BE2C (cell line): ENCODE measurements at regions not wholly inside any gene's neighbourhood (a gene's known extent, or its start where the extent isn't known, plus 50 kb on each side); places are given as distances from the start of the nearest gene placed in this dataset.

ENCODE experiments used
- DNase-seq: peaks from one replicate; pipeline ENCODE4 v3.0.0-alpha.2; 2020
- H3K27me3 ChIP-seq: fragments of 250-450 bp; sonication (Bioruptor Pico); 2 replicates; pipeline ENCODE4 v1.5.1; 2020; ENCODE audit warnings: mild to moderate bottlenecking
- H3K36me3 ChIP-seq: fragments of 250-450 bp; sonication (Bioruptor Pico); 2 replicates; pipeline ENCODE4 v1.5.1; 2020; ENCODE audit warnings: mild to moderate bottlenecking
- H3K4me1 ChIP-seq: fragments of 250-450 bp; sonication (Bioruptor Pico); 2 replicates; pipeline ENCODE4 v1.5.1; 2020
- H3K4me3 ChIP-seq: 2 replicates; pipeline ENCODE4 v1.5.1; 2011; ENCODE audit warnings: low read depth, low read length
- H3K9me3 ChIP-seq: fragments of 250-450 bp; sonication (Bioruptor Pico); 2 replicates; pipeline ENCODE4 v1.5.1; 2020
- TF ChIP-seq, protein P1 (sequence below): IDR thresholded peaks from 2 replicates; pipeline ENCODE4 v1.5.1; 2012; ENCODE audit warnings: mild to moderate bottlenecking, low read depth, low read length

DNA sequence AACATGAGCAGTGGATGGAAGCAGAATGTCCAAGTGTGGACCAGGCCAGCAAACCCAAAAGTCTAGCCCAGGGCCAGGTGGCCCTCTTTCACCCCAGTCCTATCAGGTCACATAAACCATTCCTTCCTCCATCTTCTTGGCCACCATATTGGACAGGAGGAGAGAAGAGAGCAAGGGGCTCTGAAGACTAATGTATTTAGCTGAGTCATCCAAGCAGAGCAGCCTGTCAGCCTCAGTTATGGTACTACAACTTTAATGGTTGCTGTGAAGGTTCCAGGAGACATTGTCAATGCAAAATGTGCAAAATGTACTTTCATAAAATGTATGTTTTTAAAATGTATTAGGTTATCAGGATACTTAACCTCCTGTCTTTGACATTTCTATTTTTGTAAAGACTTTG is 159.5 kb downstream of the GPAM start:
- TF ChIP-seq, protein P1, sequence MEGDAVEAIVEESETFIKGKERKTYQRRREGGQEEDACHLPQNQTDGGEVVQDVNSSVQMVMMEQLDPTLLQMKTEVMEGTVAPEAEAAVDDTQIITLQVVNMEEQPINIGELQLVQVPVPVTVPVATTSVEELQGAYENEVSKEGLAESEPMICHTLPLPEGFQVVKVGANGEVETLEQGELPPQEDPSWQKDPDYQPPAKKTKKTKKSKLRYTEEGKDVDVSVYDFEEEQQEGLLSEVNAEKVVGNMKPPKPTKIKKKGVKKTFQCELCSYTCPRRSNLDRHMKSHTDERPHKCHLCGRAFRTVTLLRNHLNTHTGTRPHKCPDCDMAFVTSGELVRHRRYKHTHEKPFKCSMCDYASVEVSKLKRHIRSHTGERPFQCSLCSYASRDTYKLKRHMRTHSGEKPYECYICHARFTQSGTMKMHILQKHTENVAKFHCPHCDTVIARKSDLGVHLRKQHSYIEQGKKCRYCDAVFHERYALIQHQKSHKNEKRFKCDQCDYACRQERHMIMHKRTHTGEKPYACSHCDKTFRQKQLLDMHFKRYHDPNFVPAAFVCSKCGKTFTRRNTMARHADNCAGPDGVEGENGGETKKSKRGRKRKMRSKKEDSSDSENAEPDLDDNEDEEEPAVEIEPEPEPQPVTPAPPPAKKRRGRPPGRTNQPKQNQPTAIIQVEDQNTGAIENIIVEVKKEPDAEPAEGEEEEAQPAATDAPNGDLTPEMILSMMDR, result no peak
- Histone ChIP-seq H3K4me1 (no peaks in the 10 kb centered on the region; the same call in none of the 2 replicates), H3K4me3 (no peak overlapping the region), H3K9me3 (no peaks in the 10 kb centered on the region), H3K36me3 (no peaks in the 10 kb centered on the region), H3K27me3 (no peaks in the 10 kb centered on the region)
- DNase-seq, result no peak

DNA sequence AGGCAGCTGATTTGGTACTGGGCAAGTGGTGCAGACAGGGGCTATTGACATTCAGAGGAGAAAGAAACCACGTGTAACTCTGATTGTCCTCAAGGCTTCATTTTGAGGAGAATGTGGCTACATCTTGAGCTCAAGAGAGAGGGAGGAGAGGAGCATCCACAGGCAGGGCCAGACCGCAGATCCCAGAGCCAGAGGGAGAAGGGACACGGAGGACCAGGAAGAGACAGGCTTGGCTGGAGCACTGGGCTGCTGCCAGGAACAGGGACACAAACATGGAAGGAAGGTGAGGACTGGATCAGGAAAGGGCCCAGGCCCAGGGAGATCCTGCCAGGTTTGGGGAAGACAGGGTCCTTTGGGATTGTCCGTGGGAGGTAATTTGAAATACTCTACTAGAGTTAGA is 158.3 kb downstream of the GPAM start:
- Histone ChIP-seq H3K9me3 (no peaks in the 10 kb centered on the region), H3K27me3 (no peaks in the 10 kb centered on the region), H3K36me3 (no peaks in the 10 kb centered on the region), H3K4me3 (no peak overlapping the region), H3K4me1 (no peaks in the 10 kb centered on the region; the same call in none of the 2 replicates)
- TF ChIP-seq, protein P1, result no peak
- no peak for DNase-seq

DNA sequence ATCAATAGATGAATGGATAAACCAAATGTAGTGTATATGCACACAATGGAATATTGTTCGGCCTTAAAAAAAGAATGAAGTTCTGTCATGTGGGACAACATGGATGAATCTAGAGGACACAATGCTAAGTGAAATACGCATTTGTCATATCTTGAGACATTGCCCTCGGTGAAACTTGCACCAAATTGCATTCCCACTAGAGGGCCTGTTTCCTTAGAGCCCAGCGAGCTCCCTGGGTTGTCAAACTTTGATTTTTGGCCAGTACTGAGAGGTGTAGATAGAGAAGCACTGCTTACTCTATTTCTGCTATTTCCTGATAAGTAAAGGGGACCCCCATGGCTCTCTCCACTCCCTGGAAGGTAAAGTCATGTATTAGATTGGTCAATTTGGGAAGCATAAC is 157.1 kb downstream of the GPAM start:
- TF ChIP-seq, protein P1, result peak; percentile 35
- DNase-seq, result no peak

GRCh38 chr10:112027731-112028280 is 155.8 kb downstream of the GPAM start:
- Histone ChIP-seq H3K4me1 (no peaks in the 10 kb centered on the region), H3K27me3 (no peaks in the 10 kb centered on the region), H3K36me3 (no peaks in the 10 kb centered on the region), H3K9me3 (no peaks in the 10 kb centered on the region), H3K4me3 (no peak overlapping the region)
- DNase-seq, result no peak
- TF ChIP-seq, protein P1, result no peak

More for the DNA sequence above, 157.1 kb downstream of the GPAM start:
- Histone ChIP-seq H3K4me1 (no peaks in the 10 kb centered on the region), H3K36me3 (no peaks in the 10 kb centered on the region), H3K4me3 (no peak overlapping the region), H3K9me3 (no peaks in the 10 kb centered on the region), H3K27me3 (no peaks in the 10 kb centered on the region)

- Histone ChIP-seq H3K27me3 (no peaks in the 10 kb centered on the region), H3K4me3 (no peak overlapping the region), H3K4me1 (no peaks in the 10 kb centered on the region), H3K36me3 (no peaks in the 10 kb centered on the region), H3K9me3 (no peaks in the 10 kb centered on the region)
- no peak for DNase-seq
- TF ChIP-seq, protein P1, result no peak
Measured at GRCh38 chr10:112030431-112030830, 153.1 kb downstream of the GPAM start.

GRCh38 chr10:112039823-112040222 is 143.7 kb downstream of the GPAM start:
- TF ChIP-seq, protein P1, result no peak
- Histone ChIP-seq H3K27me3 (no peaks in the 10 kb centered on the region), H3K9me3 (no peaks in the 10 kb centered on the region), H3K36me3 (no peaks in the 10 kb centered on the region), H3K4me3 (no peak overlapping the region), H3K4me1 (no peaks in the 10 kb centered on the region)
- no peak for DNase-seq
